Ovary (tissue), 3 donors: ENCODE measurements at regions not wholly inside any gene's neighbourhood (a gene's known extent, or its start where the extent isn't known, plus 50 kb on each side); places are given as distances from the start of the nearest gene placed in this dataset.

ENCODE experiments used
- EP300 ChIP-seq: sonication (generic); formaldehyde crosslinking; IDR thresholded peaks from one replicate; pipeline ENCODE4 v1.6.1; 2017; ENCODE audit warnings: antibody characterized with exemption
- POLR2A ChIP-seq: fragments of 450-650 bp; IDR thresholded peaks from one replicate; pipeline ENCODE4 v1.6.1; 2017; ENCODE audit warnings: antibody characterized with exemption, mild to moderate bottlenecking, moderate library complexity
- TF ChIP-seq, protein P1 (sequence below), 3 donors: fragments of 450-650 bp in 2 of 3; fragments of 200-600 bp in 1 of 3; IDR thresholded peaks; one replicate each; pipeline versions ENCODE4 v1.5.1 to v1.8.0; 2016 to 2022; ENCODE audit warnings: antibody characterized with exemption in 3 of 3, mild to moderate bottlenecking in 1 of 3
- donor health status: DM: no; HTN: no; CAD: no.

DNA sequence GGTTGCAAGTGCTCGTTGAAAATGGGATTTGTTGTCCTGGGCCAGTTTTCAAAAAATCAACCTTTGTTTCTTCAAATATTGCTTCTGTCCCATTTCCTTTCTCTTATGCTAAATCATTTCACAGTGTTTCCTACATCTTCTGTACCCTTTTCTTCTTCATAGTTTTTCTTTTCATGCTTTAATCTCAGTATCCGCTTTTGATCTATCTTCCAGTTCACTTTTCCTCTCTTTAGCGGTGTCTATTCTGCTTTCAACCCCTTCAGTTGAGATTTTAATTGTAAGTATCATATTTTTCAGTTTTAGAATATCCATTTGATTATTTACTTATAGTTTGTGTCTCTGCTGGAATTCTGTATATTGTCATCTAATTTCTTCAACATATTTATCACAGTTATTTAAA, 311.7 kb upstream of the TPM1 start:
- TF ChIP-seq, protein P1, sequence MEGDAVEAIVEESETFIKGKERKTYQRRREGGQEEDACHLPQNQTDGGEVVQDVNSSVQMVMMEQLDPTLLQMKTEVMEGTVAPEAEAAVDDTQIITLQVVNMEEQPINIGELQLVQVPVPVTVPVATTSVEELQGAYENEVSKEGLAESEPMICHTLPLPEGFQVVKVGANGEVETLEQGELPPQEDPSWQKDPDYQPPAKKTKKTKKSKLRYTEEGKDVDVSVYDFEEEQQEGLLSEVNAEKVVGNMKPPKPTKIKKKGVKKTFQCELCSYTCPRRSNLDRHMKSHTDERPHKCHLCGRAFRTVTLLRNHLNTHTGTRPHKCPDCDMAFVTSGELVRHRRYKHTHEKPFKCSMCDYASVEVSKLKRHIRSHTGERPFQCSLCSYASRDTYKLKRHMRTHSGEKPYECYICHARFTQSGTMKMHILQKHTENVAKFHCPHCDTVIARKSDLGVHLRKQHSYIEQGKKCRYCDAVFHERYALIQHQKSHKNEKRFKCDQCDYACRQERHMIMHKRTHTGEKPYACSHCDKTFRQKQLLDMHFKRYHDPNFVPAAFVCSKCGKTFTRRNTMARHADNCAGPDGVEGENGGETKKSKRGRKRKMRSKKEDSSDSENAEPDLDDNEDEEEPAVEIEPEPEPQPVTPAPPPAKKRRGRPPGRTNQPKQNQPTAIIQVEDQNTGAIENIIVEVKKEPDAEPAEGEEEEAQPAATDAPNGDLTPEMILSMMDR (IDR thresholded peaks at IDR 0.05), result no peak
- TF ChIP-seq POLR2A (no peak), EP300 (no peak)
